ENCODE measurements at regions not wholly inside any gene's neighbourhood (a gene's known extent, or its start where the extent isn't known, plus 50 kb on each side); places are given as distances from the start of the nearest gene placed in this dataset.

- TF ChIP-seq CTCF (IDR thresholded peaks at IDR 0.05) (no peak), POLR2A (IDR thresholded peaks at IDR 0.05) (no peak)
These were observed 52.1 kb downstream of the PALM2AKAP2 start for GRCh38 chr9:109831998-109832658.
